ENCODE measurements at regions not wholly inside any gene's neighbourhood (a gene's known extent, or its start where the extent isn't known, plus 50 kb on each side); places are given as distances from the start of the nearest gene placed in this dataset.

- no peak for DNase-seq (ENCODE audit: extremely low read depth, low read depth)
- TF ChIP-seq CTCF (IDR thresholded peaks at IDR 0.05; ENCODE audit: low read depth, low read length), result no peak
These were observed 82.4 kb upstream of the SLC13A1 start for GRCh38 chr7:123282181-123282580.

- no peak for DNase-seq (ENCODE audit: extremely low read depth, low read depth)
- no peak for TF ChIP-seq CTCF (IDR thresholded peaks at IDR 0.05; ENCODE audit: low read depth, low read length)
These were observed 80.2 kb upstream of the SLC13A1 start for GRCh38 chr7:123279949-123280348.

DNA sequence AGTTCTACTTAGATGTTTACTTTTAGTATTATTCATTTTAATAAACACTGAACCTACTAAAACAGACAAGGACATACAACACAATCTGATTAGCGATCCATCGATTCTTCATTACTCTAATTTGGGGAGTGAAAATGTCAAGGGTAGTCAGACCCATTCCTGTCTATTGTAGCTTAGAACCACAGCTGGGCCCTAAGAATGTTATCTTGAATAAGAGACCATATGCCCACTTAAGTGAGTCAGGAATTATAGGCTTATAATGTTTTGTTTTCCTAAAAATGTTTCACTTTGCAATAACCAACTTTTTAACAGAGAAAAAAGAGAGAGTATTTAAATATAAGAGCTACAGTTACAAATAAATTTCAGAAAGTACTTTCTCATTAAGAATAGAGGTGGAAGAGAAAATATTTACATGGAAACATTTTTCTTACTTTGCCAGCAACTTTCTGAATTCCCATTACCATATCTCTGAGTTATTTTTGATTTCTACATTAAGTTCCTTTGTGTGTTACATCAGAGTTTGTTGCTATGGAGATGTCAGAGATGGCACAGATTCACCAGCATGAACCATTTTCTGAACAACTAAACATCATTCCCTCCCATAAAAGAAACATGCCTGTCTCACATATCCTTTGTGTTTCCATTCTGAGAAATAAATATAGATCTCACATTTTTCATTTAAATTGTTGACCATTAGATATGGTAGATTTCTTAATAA is 75.4 kb upstream of the SLC13A1 start:
- no peak for DNase-seq (ENCODE audit: extremely low read depth, low read depth)
- TF ChIP-seq CTCF (IDR thresholded peaks at IDR 0.05; ENCODE audit: low read depth, low read length), result no peak

DNA sequence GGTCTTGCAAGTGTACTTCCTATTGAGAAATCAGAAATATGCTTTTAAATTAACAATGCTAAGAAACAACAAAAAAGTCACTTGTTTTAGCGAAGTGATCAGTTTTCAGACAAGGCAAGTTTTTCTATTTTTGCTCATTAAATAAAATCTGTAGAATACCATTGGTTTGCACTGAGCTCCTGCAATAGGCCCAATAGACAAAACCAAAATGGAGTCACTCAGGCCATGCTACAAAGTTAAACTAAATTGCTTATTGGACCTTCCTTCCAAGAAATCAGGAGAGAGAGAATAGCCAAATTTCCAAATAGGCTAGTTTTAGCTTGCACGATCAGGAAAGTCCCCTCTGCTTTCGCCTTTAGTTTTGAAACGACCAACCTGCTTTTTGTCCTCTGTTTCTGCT is 73.4 kb upstream of the SLC13A1 start:
- DNase-seq (ENCODE audit: extremely low read depth, low read depth), result no peak
- no peak for TF ChIP-seq CTCF (IDR thresholded peaks at IDR 0.05; ENCODE audit: low read depth, low read length)

DNA sequence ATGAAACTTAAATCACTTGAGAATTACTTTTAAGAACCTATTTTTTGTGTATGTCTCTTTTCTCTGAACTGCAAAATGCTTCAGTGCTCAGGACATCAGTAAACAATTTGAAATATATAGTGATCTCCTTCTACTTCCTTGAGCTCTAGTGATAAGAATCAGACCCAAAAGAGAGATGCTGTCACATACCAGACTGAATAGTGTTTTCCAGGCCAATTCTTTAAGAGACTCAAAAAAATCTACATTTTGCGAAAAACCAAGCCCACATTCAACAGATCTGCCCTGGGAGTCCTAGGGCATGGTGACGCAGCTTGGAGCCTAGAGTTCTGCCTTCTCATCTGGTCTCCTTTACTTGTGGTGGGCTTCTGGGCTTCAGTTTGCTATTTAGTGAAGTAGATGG is 72.1 kb upstream of the SLC13A1 start:
- TF ChIP-seq CTCF (IDR thresholded peaks at IDR 0.05; ENCODE audit: low read depth, low read length), result no peak
- no peak for DNase-seq (ENCODE audit: extremely low read depth, low read depth)

DNA sequence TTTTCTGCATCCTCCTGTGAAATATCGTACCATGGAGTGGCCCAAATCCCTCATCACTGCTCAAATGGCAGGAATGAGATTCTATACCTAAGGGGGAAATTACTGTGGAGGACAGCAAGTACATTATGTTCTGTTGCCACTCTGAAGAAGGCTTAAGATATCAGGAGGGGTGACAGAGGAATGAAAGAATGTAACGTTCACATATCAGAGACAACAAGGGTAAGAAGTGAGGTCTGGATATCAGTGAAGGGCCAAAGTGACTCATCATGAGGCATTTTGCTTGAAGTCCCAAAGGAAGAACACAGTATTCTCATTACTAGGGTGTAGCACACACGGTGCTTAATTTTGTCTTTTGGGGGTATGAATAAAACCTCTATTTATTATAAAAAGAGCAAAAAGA is 71.5 kb upstream of the SLC13A1 start:
- no peak for DNase-seq (ENCODE audit: extremely low read depth, low read depth)
- no peak for TF ChIP-seq CTCF (IDR thresholded peaks at IDR 0.05; ENCODE audit: low read depth, low read length)

DNA sequence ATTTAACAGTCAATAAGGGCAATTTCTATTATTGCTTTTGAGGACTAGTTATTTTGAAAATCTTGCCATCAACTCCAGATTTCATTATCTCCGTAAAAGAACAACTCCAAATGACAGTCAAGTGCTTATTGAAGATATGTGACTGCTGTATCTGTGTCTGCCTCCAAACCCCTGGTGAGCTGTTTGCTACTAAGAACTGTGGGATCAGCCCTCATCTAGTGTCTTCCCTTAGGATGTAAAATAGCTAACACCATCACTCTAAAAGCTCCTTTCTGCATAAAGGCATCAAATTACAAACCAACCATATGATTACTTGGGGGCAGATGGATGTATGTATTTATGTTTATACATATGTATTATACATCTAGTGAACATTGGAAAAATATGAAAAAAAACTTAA is 70.8 kb upstream of the SLC13A1 start:
- DNase-seq (ENCODE audit: extremely low read depth, low read depth), result no peak
- no peak for TF ChIP-seq CTCF (IDR thresholded peaks at IDR 0.05; ENCODE audit: low read depth, low read length)

Data from AG09319 (cell line).